Skin epidermis (tissue), 12 donors: ENCODE measurements at regions not wholly inside any gene's neighbourhood (a gene's known extent, or its start where the extent isn't known, plus 50 kb on each side); places are given as distances from the start of the nearest gene placed in this dataset.

Experiments used
- H3K27ac ChIP-seq, 21 experiments: fragments of 200-600 bp; sonication (generic) in 11 of 21; one replicate each; pipeline ENCODE4 v1.5.0; 2020; ENCODE audit warnings: mild to moderate bottlenecking in 3 of 21, inconsistent platforms in 2 of 21, moderate library complexity in 2 of 21
- H3K4me3 ChIP-seq, 7 experiments: fragments of 200-600 bp; sonication (generic) in 2 of 7; one replicate each; pipeline ENCODE4 v1.5.0; 2020; ENCODE audit warnings: inconsistent platforms in 2 of 7, mild to moderate bottlenecking in 2 of 7, moderate library complexity in 1 of 7

- Histone ChIP-seq H3K27ac (no peak overlapping the region), H3K4me3 (no peak overlapping the region)
Observed at GRCh38 chr16:80433623-80434022, 107.2 kb upstream of the DYNLRB2 start.

DNA sequence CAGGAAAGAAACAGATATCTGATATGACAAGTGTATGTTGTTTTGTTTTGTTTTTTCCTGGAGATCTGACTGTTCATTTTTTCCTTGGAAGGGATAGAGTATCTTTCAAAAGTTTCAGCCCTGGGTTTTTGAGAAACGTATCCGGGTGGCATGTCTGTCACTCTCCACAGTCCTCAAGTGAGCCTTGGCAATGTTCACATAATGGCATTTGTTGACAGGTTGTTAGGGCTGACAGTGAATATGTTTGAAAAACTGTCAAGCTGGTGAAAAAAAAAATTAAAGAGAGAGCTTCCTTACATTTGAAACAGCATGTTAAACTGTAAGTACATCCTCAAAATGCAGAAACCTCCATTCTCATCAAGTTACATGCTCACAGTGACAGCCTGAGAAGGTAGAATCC is 113.0 kb upstream of the DYNLRB2 start:
- H3K27ac ChIP-seq, result no peak overlapping the region
- no peak overlapping the region for H3K4me3 ChIP-seq

GRCh38 chr16:80418517-80419355 is 122.1 kb upstream of the DYNLRB2 start:
- no peak overlapping the region for H3K27ac ChIP-seq

GRCh38 chr16:80417706-80418271 is 123.0 kb upstream of the DYNLRB2 start:
- no peak overlapping the region for H3K4me3 ChIP-seq
- H3K27ac ChIP-seq, result no peak overlapping the region

More at GRCh38 chr16:80418517-80419355, 122.1 kb upstream of the DYNLRB2 start:
- H3K4me3 ChIP-seq, result no peak overlapping the region

- Histone ChIP-seq H3K27ac (no peak overlapping the region), H3K4me3 (no peak overlapping the region)
Observed at GRCh38 chr16:80408014-80408413, 132.8 kb upstream of the DYNLRB2 start.

GRCh38 chr16:80407265-80407987 is 133.4 kb upstream of the DYNLRB2 start:
- no peak overlapping the region for H3K27ac ChIP-seq
- H3K4me3 ChIP-seq, result no peak overlapping the region

- Histone ChIP-seq H3K27ac (no peak overlapping the region), H3K4me3 (no peak overlapping the region)
Observed at GRCh38 chr16:80404847-80405246, 135.9 kb upstream of the DYNLRB2 start.

- no peak overlapping the region for H3K4me3 ChIP-seq
- no peak overlapping the region for H3K27ac ChIP-seq
Observed at GRCh38 chr16:80403894-80404293, 136.9 kb upstream of the DYNLRB2 start.

- Histone ChIP-seq H3K27ac (peak overlapping the region in 3 of 21 experiments; percentile 28 to 58 (median 50)), H3K4me3 (no peak overlapping the region)
Observed at GRCh38 chr16:80390871-80391489, 149.8 kb upstream of the DYNLRB2 start.

DNA sequence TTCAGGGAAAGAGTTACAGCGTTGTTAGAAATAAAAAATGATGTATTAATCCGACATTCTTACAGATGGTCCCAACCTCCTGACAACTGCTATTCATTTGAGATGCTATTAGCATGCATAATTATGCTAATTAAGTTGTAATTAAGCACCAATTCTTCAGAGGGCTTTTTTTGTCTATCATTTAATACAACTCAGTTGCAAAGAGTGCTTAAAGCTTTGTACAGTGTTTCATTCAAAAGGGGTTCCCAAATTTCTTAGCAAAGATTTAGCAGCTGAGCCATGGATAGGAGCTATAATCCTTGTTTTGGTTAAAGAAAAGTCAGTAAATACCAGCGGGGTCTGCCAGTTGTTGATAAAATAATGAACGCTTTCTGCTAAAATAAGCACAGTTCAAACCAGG is 150.7 kb upstream of the DYNLRB2 start:
- Histone ChIP-seq H3K27ac (no peak overlapping the region), H3K4me3 (no peak overlapping the region)

- Histone ChIP-seq H3K27ac (no peak overlapping the region), H3K4me3 (no peak overlapping the region)
Observed at GRCh38 chr16:80389338-80389737, 151.5 kb upstream of the DYNLRB2 start.

DNA sequence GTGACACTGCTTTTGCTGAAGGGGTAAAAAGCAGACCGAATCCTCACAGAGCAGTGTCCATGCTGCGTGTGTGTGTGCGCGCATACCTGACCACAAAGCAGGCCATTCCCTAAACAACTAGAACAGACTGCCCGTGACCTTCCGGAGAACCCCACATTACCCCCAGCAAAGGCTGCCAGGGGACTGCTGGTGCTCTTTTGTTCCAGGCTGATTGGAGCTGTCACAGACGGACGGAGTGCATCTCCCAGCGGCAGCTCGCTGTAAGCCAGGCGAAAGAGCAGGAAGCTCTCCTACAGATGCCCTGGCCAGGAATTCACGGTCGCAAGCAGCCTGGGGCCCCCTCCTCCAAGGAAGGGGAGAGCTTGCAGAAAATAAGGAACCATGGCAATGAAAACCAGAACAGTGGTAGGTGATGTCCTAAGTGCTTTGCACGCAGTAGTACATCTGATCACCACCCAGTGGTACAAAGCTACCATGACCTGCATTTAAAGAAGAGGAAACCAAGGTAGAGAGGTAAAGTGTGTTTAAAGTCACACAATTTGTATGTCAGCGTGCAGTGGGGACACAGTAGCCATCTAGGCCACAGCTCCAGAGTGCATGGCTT is 153.4 kb upstream of the DYNLRB2 start:
- H3K4me3 ChIP-seq, result no peak overlapping the region
- no peak overlapping the region for H3K27ac ChIP-seq

GRCh38 chr16:80384862-80385261 is 155.9 kb upstream of the DYNLRB2 start:
- Histone ChIP-seq H3K4me3 (no peak overlapping the region), H3K27ac (no peak overlapping the region)

- Histone ChIP-seq H3K27ac (no peak overlapping the region), H3K4me3 (no peak overlapping the region)
Observed at GRCh38 chr16:80380514-80380913, 160.3 kb upstream of the DYNLRB2 start.

- Histone ChIP-seq H3K27ac (no peak overlapping the region), H3K4me3 (no peak overlapping the region)
Observed at GRCh38 chr16:80377096-80377956, 163.5 kb upstream of the DYNLRB2 start.

DNA sequence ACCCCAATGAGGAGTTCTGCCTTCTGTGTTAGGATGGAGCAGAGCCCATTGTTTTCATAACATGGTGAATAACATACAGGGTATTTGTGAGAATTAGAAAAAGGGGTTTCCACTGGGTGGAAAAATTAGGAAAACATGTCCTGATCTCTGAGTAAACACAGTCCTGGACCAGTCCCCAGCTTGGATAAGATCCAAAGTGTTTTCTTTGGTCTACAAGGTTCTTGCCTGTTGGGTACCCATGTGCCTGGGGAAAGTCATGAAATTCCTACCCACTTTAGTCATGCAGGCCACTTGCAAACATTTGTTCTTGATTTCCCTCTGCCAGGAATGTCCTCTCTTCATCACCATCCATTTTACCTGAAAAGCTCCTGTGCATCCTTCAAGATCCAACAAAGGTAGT is 164.8 kb upstream of the DYNLRB2 start:
- Histone ChIP-seq H3K27ac (peak overlapping the region in 1 of 21 experiments; percentile 38), H3K4me3 (no peak overlapping the region)

GRCh38 chr16:80375513-80375912 is 165.3 kb upstream of the DYNLRB2 start:
- Histone ChIP-seq H3K4me3 (no peak overlapping the region), H3K27ac (peak overlapping the region in 1 of 21 experiments; percentile 38)

- Histone ChIP-seq H3K27ac (no peak overlapping the region), H3K4me3 (no peak overlapping the region)
Observed at GRCh38 chr16:80372341-80372740, 168.5 kb upstream of the DYNLRB2 start.
